Astrocyte (in vitro differentiated cells and primary cell): ENCODE measurements at regions not wholly inside any gene's neighbourhood (a gene's known extent, or its start where the extent isn't known, plus 50 kb on each side); places are given as distances from the start of the nearest gene placed in this dataset.

Experiments
- EZH2 ChIP-seq: IDR thresholded peaks from 2 replicates; pipeline ENCODE4 v1.6.1; 2012; ENCODE audit warnings: mild to moderate bottlenecking, low read length, inconsistent platforms; ENCODE audit not compliant: insufficient read depth
- TF ChIP-seq, protein P1 (sequence below): IDR thresholded peaks from 2 replicates; pipeline ENCODE4 v1.5.1; 2011; ENCODE audit warnings: low read depth, mild to moderate bottlenecking, inconsistent platforms, low read length, moderate library complexity; ENCODE audit not compliant: insufficient read depth

DNA sequence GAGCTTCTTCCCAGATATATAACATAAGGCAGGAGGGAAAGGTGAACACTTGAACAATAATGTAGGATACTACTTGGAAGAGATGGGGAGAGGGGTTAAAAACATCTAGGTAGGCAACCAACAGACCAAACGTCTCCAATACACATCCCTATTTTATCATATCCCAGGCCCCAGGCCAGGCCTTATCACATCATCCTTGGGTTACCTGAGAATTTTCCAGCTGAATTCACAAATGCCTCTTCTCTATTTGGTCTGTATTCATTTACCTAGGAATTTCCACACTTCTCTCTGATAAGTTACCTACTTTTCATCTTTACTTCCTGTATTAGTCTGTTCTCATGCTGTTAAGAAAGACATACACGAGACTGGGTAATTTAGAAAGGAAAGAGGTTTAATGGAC is 141.9 kb upstream of the C1orf21 start:
- TF ChIP-seq, protein P1, sequence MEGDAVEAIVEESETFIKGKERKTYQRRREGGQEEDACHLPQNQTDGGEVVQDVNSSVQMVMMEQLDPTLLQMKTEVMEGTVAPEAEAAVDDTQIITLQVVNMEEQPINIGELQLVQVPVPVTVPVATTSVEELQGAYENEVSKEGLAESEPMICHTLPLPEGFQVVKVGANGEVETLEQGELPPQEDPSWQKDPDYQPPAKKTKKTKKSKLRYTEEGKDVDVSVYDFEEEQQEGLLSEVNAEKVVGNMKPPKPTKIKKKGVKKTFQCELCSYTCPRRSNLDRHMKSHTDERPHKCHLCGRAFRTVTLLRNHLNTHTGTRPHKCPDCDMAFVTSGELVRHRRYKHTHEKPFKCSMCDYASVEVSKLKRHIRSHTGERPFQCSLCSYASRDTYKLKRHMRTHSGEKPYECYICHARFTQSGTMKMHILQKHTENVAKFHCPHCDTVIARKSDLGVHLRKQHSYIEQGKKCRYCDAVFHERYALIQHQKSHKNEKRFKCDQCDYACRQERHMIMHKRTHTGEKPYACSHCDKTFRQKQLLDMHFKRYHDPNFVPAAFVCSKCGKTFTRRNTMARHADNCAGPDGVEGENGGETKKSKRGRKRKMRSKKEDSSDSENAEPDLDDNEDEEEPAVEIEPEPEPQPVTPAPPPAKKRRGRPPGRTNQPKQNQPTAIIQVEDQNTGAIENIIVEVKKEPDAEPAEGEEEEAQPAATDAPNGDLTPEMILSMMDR: no peak
- no peak for TF ChIP-seq EZH2
